ENCODE measurements at regions not wholly inside any gene's neighbourhood (a gene's known extent, or its start where the extent isn't known, plus 50 kb on each side); places are given as distances from the start of the nearest gene placed in this dataset.

GRCh38 chr11:96752221-96752620 lies 362.4 kb downstream of the JRKL start:
- Histone ChIP-seq H3K27ac (no peak overlapping the region), H3K9me3 (no peaks in the 10 kb centered on the region), H3K27me3 (no peaks in the 10 kb centered on the region), H3K4me3 (no peak overlapping the region), H3K4me1 (no peaks in the 10 kb centered on the region), H3K36me3 (no peaks in the 10 kb centered on the region)
- no peak for DNase-seq (ENCODE audit: low spot score in 2 of 2)
- intact Hi-C loops (cut with DNase I; ENCODE audit: low total_unique reads), result no loop called here
- TF ChIP-seq POLR2AphosphoS5 (IDR thresholded peaks at IDR 0.05), result no peak
- no peak for TF ChIP-seq CTCF (IDR thresholded peaks at IDR 0.05)
- TF ChIP-seq POLR2A (IDR thresholded peaks at IDR 0.05), result no peak

GRCh38 chr11:96753997-96754396 lies 364.2 kb downstream of the JRKL start:
- Histone ChIP-seq H3K27me3 (no peaks in the 10 kb centered on the region), H3K9me3 (no peaks in the 10 kb centered on the region), H3K36me3 (no peaks in the 10 kb centered on the region), H3K4me3 (no peak overlapping the region), H3K4me1 (no peaks in the 10 kb centered on the region), H3K27ac (no peak overlapping the region)
- TF ChIP-seq CTCF (IDR thresholded peaks at IDR 0.05) (no peak), POLR2AphosphoS5 (IDR thresholded peaks at IDR 0.05) (no peak), POLR2A (IDR thresholded peaks at IDR 0.05) (no peak)
- intact Hi-C loops (cut with DNase I; ENCODE audit: low total_unique reads), result no loop called here
- DNase-seq (ENCODE audit: low spot score in 2 of 2), result no peak

- H3K4me1 ChIP-seq, result no peaks in the 10 kb centered on the region
- H3K36me3 ChIP-seq, result no peaks in the 10 kb centered on the region
- DNase-seq (ENCODE audit: low spot score in 2 of 2), result no peak
- H3K4me3 ChIP-seq, result no peak overlapping the region
- no peak overlapping the region for H3K27ac ChIP-seq
- intact Hi-C loops (cut with DNase I; ENCODE audit: low total_unique reads), result no loop called here
- TF ChIP-seq POLR2AphosphoS5 (IDR thresholded peaks at IDR 0.05), result no peak
- TF ChIP-seq CTCF (IDR thresholded peaks at IDR 0.05), result no peak
- no peak for TF ChIP-seq POLR2A (IDR thresholded peaks at IDR 0.05)
- no peaks in the 10 kb centered on the region for H3K27me3 ChIP-seq
- no peaks in the 10 kb centered on the region for H3K9me3 ChIP-seq
These were observed 365.4 kb downstream of the JRKL start for GRCh38 chr11:96755209-96755608.

GRCh38 chr11:96755752-96756151 lies 365.9 kb downstream of the JRKL start:
- Histone ChIP-seq H3K27ac (no peak overlapping the region), H3K4me1 (no peaks in the 10 kb centered on the region), H3K9me3 (no peaks in the 10 kb centered on the region), H3K27me3 (no peaks in the 10 kb centered on the region), H3K36me3 (no peaks in the 10 kb centered on the region), H3K4me3 (no peak overlapping the region)
- no peak for DNase-seq (ENCODE audit: low spot score in 2 of 2)
- intact Hi-C loops (cut with DNase I; ENCODE audit: low total_unique reads), result no loop called here
- no peak for TF ChIP-seq POLR2A (IDR thresholded peaks at IDR 0.05)
- TF ChIP-seq CTCF (IDR thresholded peaks at IDR 0.05), result no peak
- TF ChIP-seq POLR2AphosphoS5 (IDR thresholded peaks at IDR 0.05), result no peak

GRCh38 chr11:96758957-96759356 lies 369.1 kb downstream of the JRKL start:
- TF ChIP-seq POLR2A (IDR thresholded peaks at IDR 0.05) (no peak), POLR2AphosphoS5 (IDR thresholded peaks at IDR 0.05) (no peak), CTCF (IDR thresholded peaks at IDR 0.05) (no peak)
- no peak overlapping the region for H3K4me3 ChIP-seq
- no peaks in the 10 kb centered on the region for H3K4me1 ChIP-seq
- no peaks in the 10 kb centered on the region for H3K27me3 ChIP-seq
- H3K36me3 ChIP-seq, result no peaks in the 10 kb centered on the region
- intact Hi-C loops (cut with DNase I; ENCODE audit: low total_unique reads), result no loop called here
- H3K9me3 ChIP-seq, result no peaks in the 10 kb centered on the region
- DNase-seq (ENCODE audit: low spot score in 2 of 2), result no peak
- no peak overlapping the region for H3K27ac ChIP-seq

Data from breast epithelium (tissue), 4 donors.